HEK293 (cell line): ENCODE measurements at regions not wholly inside any gene's neighbourhood (a gene's known extent, or its start where the extent isn't known, plus 50 kb on each side); places are given as distances from the start of the nearest gene placed in this dataset.

ENCODE experiments used
- KLF10 ChIP-seq: fragments of 450-650 bp; IDR thresholded peaks from 2 replicates; pipeline ENCODE4 v1.5.1; 2018; ENCODE audit warnings: missing biosample characterization, mild to moderate bottlenecking, missing genetic modification characterization
- ZBTB1 ChIP-seq: fragments of 450-650 bp; formaldehyde crosslinking; IDR thresholded peaks from 2 replicates; pipeline ENCODE4 v1.5.1; 2016; ENCODE audit warnings: missing biosample characterization, missing genetic modification characterization
- ZNF138 ChIP-seq: fragments of 450-650 bp; formaldehyde crosslinking; IDR thresholded peaks from 2 replicates; pipeline ENCODE4 v1.5.1; 2016; ENCODE audit warnings: missing biosample characterization, missing genetic modification characterization, borderline replicate concordance
- TF ChIP-seq, protein P1 (sequence below): fragments of 450-650 bp; formaldehyde crosslinking; IDR thresholded peaks from 2 replicates; pipeline ENCODE4 v1.5.1; 2016; ENCODE audit warnings: missing biosample characterization, missing genetic modification characterization

DNA sequence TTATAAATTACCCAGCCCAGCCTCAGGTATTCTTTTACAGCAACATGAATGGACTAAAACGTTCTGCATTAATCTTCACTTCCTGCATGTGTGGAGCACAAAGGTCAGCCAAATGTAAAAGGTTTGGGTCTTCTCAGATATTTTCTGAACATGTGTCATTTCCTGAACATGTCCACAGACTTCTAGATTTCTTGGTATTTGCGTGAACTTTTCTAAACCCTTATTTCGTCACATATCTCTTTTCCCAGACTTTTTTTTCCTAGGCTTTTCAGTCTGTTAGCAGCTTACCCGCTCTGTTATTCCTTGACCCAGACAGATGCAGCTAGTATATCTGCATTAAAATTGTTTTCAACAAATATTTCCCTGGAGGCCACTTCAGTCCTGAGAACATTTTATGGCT lies 57.3 kb upstream of the USP51 start:
- TF ChIP-seq ZNF138 (tag by site-specific recombination): no peak
- no peak for TF ChIP-seq KLF10 (tag by site-specific recombination)
- TF ChIP-seq, protein P1, sequence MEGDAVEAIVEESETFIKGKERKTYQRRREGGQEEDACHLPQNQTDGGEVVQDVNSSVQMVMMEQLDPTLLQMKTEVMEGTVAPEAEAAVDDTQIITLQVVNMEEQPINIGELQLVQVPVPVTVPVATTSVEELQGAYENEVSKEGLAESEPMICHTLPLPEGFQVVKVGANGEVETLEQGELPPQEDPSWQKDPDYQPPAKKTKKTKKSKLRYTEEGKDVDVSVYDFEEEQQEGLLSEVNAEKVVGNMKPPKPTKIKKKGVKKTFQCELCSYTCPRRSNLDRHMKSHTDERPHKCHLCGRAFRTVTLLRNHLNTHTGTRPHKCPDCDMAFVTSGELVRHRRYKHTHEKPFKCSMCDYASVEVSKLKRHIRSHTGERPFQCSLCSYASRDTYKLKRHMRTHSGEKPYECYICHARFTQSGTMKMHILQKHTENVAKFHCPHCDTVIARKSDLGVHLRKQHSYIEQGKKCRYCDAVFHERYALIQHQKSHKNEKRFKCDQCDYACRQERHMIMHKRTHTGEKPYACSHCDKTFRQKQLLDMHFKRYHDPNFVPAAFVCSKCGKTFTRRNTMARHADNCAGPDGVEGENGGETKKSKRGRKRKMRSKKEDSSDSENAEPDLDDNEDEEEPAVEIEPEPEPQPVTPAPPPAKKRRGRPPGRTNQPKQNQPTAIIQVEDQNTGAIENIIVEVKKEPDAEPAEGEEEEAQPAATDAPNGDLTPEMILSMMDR (tag by site-specific recombination): no peak
- no peak for TF ChIP-seq ZBTB1 (tag by site-specific recombination)
